ENCODE measurements at regions not wholly inside any gene's neighbourhood (a gene's known extent, or its start where the extent isn't known, plus 50 kb on each side); places are given as distances from the start of the nearest gene placed in this dataset.

GRCh38 chr4:28545986-28546385 is 1685.3 kb downstream of the STIM2 start:
- Histone ChIP-seq H3K4me1 (no peaks in the 10 kb centered on the region), H3K27me3 (no peaks in the 10 kb centered on the region), H3K27ac (no peak overlapping the region), H3K9me3 (no peaks in the 10 kb centered on the region), H3K36me3 (no peaks in the 10 kb centered on the region), H3K4me3 (no peak overlapping the region)
- TF ChIP-seq CTCF (IDR thresholded peaks at IDR 0.05), result no peak
- no peak for TF ChIP-seq EP300 (IDR thresholded peaks at IDR 0.05)
- no peak for TF ChIP-seq POLR2A (IDR thresholded peaks at IDR 0.05)
- WGBS, 2 donors, result 23 to 43% methylated on average over 1 of the region's 1 CpG
- DNase-seq (ENCODE audit: low spot score in 2 of 2), result no peak

DNA sequence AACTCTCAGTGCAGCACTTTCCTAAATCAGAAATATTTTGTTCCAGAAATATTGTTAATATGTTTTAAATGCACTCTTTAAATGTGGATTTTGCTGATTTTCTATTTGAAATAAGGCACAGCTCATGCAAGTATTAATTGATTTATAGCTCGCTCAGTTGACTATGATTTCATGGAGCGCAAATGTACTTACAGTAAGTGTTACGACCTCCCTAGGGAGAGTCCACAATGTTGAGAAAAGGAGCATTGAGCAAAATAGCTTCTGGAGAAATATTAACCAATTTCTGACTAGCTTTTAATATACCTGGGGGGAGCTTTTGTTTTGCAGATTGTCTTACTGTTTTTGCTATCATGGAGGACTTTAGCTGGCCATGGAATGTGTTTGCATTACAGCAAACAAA is 1687.5 kb downstream of the STIM2 start:
- 58 to 65% methylated on average over 3 of the region's 3 CpGs for WGBS, 2 donors
- TF ChIP-seq EP300 (IDR thresholded peaks at IDR 0.05) (no peak), POLR2A (IDR thresholded peaks at IDR 0.05) (no peak), CTCF (IDR thresholded peaks at IDR 0.05) (no peak)
- Histone ChIP-seq H3K4me3 (no peak overlapping the region), H3K27ac (no peak overlapping the region), H3K27me3 (no peaks in the 10 kb centered on the region), H3K9me3 (no peaks in the 10 kb centered on the region), H3K36me3 (no peaks in the 10 kb centered on the region), H3K4me1 (no peaks in the 10 kb centered on the region)
- no peak for DNase-seq (ENCODE audit: low spot score in 2 of 2)

- Histone ChIP-seq H3K4me3 (no peak overlapping the region), H3K4me1 (no peaks in the 10 kb centered on the region), H3K9me3 (no peaks in the 10 kb centered on the region), H3K27me3 (no peaks in the 10 kb centered on the region), H3K27ac (no peak overlapping the region), H3K36me3 (no peaks in the 10 kb centered on the region)
- TF ChIP-seq CTCF (IDR thresholded peaks at IDR 0.05) (no peak), EP300 (IDR thresholded peaks at IDR 0.05) (no peak), POLR2A (IDR thresholded peaks at IDR 0.05) (no peak)
- 53 to 61% methylated on average over 6 of the region's 6 CpGs for WGBS, 2 donors
- DNase-seq (ENCODE audit: low spot score in 2 of 2), result no peak
These were observed 1688.0 kb downstream of the STIM2 start for GRCh38 chr4:28548594-28548993.

DNA sequence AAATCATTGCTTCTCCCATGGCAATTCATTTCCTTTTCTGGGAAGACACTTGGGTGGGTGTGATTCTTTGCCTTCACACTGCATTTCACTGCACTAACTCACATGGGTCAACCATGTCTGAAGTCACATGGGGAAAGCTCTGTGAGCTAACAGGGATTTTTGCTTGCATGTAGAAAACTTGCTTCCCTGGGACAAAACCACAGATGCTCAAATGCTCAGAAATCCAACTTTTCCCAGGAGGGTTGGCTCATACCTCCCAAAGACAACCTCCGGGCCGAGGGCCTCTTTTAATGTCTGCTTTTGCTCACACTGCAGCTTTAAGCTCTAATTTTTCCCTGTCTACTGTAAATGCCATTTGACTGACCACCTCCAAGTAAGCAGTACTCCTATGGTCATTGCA is 1695.2 kb downstream of the STIM2 start:
- 53 to 65% methylated on average over 2 of the region's 2 CpGs for WGBS, 2 donors
- no peak for TF ChIP-seq POLR2A (IDR thresholded peaks at IDR 0.05)
- TF ChIP-seq CTCF (IDR thresholded peaks at IDR 0.05), result no peak
- no peak for TF ChIP-seq EP300 (IDR thresholded peaks at IDR 0.05)
- H3K36me3 ChIP-seq, result no peaks in the 10 kb centered on the region
- H3K27ac ChIP-seq, result no peak overlapping the region
- no peak overlapping the region for H3K4me3 ChIP-seq
- no peak for DNase-seq (ENCODE audit: low spot score in 2 of 2)
- H3K9me3 ChIP-seq, result no peaks in the 10 kb centered on the region
- H3K4me1 ChIP-seq, result no peaks in the 10 kb centered on the region
- H3K27me3 ChIP-seq, result no peaks in the 10 kb centered on the region

GRCh38 chr4:28557755-28558154 is 1697.1 kb downstream of the STIM2 start:
- TF ChIP-seq CTCF (IDR thresholded peaks at IDR 0.05) (no peak), EP300 (IDR thresholded peaks at IDR 0.05) (no peak), POLR2A (IDR thresholded peaks at IDR 0.05) (no peak)

More at GRCh38 chr4:28557755-28558154, 1697.1 kb downstream of the STIM2 start:
- Histone ChIP-seq H3K27ac (no peak overlapping the region), H3K4me1 (no peaks in the 10 kb centered on the region), H3K27me3 (no peaks in the 10 kb centered on the region), H3K9me3 (no peaks in the 10 kb centered on the region), H3K36me3 (no peaks in the 10 kb centered on the region), H3K4me3 (no peak overlapping the region)
- no peak for DNase-seq (ENCODE audit: low spot score in 2 of 2)
- WGBS, 2 donors, result 65 to 74% methylated on average over 2 of the region's 2 CpGs

All from tibial nerve (tissue), 4 donors.